KMS-11 (cell line): ENCODE measurements at regions not wholly inside any gene's neighbourhood (a gene's known extent, or its start where the extent isn't known, plus 50 kb on each side); places are given as distances from the start of the nearest gene placed in this dataset.
"Not testable (repeated sequence)": the region's sequence is repeated elsewhere in the genome, so short reads cannot be mapped to it uniquely, and the experiment has no call there.

Experiments used
- H2AFZ ChIP-seq: fragments of 200-600 bp; sonication (generic); 2 replicates; pipeline ENCODE4 v1.6.1; 2016; ENCODE audit warnings: antibody characterized with exemption, mixed run types, low read depth
- H3K27ac ChIP-seq: fragments of 200-600 bp; sonication (generic); 2 replicates; pipeline ENCODE4 v1.6.1; 2016; ENCODE audit warnings: mild to moderate bottlenecking, mixed run types
- H3K27me3 ChIP-seq: fragments of 200-600 bp; sonication (generic); 2 replicates; pipeline ENCODE4 v1.6.1; 2017; ENCODE audit warnings: mild to moderate bottlenecking, low read depth, mixed run types, moderate library complexity; ENCODE audit not compliant: insufficient read depth
- H3K36me3 ChIP-seq: fragments of 200-600 bp; sonication (generic); 2 replicates; pipeline ENCODE4 v1.6.1; 2017; ENCODE audit warnings: mild to moderate bottlenecking, mixed run types; ENCODE audit not compliant: insufficient read depth
- H3K4me1 ChIP-seq: fragments of 200-600 bp; sonication (generic); 2 replicates; pipeline ENCODE4 v1.6.1; 2016; ENCODE audit warnings: mild to moderate bottlenecking, low read depth, mixed run types; ENCODE audit not compliant: poor library complexity, severe bottlenecking
- H3K4me2 ChIP-seq: fragments of 200-600 bp; sonication (generic); 2 replicates; pipeline ENCODE4 v1.7.0; 2016; ENCODE audit warnings: mild to moderate bottlenecking, mixed run types
- H3K4me3 ChIP-seq: fragments of 200-600 bp; sonication (generic); IDR thresholded peaks from 2 replicates; pipeline ENCODE4 v1.6.1; 2017; ENCODE audit warnings: low read depth, low read length, mixed read lengths; ENCODE audit not compliant: insufficient read depth
- H3K79me2 ChIP-seq: fragments of 200-600 bp; sonication (generic); 2 replicates; pipeline ENCODE4 v1.6.1; 2016; ENCODE audit warnings: low read depth, mixed run types; ENCODE audit not compliant: insufficient read depth
- H3K9ac ChIP-seq: fragments of 200-600 bp; sonication (generic); 2 replicates; pipeline ENCODE4 v1.6.1; 2016; ENCODE audit warnings: mild to moderate bottlenecking, mixed run types
- H4K20me1 ChIP-seq: fragments of 200-600 bp; sonication (generic); 2 replicates; pipeline ENCODE4 v1.6.1; 2016; ENCODE audit warnings: mild to moderate bottlenecking, mixed run types; ENCODE audit not compliant: insufficient read depth
- CTCF ChIP-seq: fragments of 200-600 bp; sonication (generic); conservative IDR thresholded peaks from 2 replicates; pipeline ENCODE4 v1.6.1; 2017; ENCODE audit warnings: low read depth, mild to moderate bottlenecking, antibody characterized with exemption, low read length, moderate library complexity, mixed read lengths

GRCh38 chr11:122197066-122197987 lies 81.3 kb upstream of the BLID start:
- no peak for TF ChIP-seq CTCF
- Histone ChIP-seq H3K4me3 (no peak overlapping the region), H3K27ac (no peak overlapping the region), H2AFZ (no peak overlapping the region), H3K79me2 (no peaks in the 10 kb centered on the region), H3K4me1 (no peaks in the 10 kb centered on the region), H3K4me2 (no peak overlapping the region), H3K36me3 (no peaks in the 10 kb centered on the region), H4K20me1 (no peaks in the 10 kb centered on the region), H3K27me3 (no peaks in the 10 kb centered on the region), H3K9ac (no peak overlapping the region)

DNA sequence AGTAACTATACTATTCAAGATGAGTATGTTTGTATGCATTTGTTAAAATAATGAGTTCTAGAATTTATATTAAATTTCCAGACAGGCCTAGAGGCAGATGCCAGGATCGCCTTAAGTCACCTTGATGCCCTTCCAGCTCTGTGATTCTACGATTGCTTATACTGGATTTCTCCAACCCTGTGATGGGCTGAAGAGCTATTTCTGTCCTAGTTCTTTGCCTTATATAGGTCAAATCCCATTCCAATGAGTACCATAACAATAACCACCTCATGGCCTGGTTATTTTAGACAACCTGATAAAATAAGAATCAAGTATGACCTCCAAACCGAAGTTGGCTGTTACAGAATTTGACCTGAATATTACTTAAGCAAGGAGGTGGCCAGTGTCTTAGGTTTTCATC lies 79.8 kb upstream of the BLID start:
- no peaks in the 10 kb centered on the region for H3K36me3 ChIP-seq
- no peak overlapping the region for H3K4me3 ChIP-seq
- H3K27me3 ChIP-seq: no peaks in the 10 kb centered on the region
- no peak overlapping the region for H2AFZ ChIP-seq
- H3K79me2 ChIP-seq: no peaks in the 10 kb centered on the region
- H3K4me1 ChIP-seq: no peaks in the 10 kb centered on the region
- H4K20me1 ChIP-seq: no peaks in the 10 kb centered on the region
- no peak overlapping the region for H3K27ac ChIP-seq
- no peak overlapping the region for H3K4me2 ChIP-seq
- no peak overlapping the region for H3K9ac ChIP-seq
- no peak for TF ChIP-seq CTCF

GRCh38 chr11:122193881-122194480 lies 78.0 kb upstream of the BLID start:
- H3K4me2 ChIP-seq, H3K9ac ChIP-seq, H3K4me1 ChIP-seq: not testable (repeated sequence)

GRCh38 chr11:122193457-122193856 lies 77.4 kb upstream of the BLID start:
- no peaks in the 10 kb centered on the region for H3K79me2 ChIP-seq
- H3K9ac ChIP-seq: no peak overlapping the region
- no peak overlapping the region for H3K4me2 ChIP-seq

More at GRCh38 chr11:122193881-122194480, 78.0 kb upstream of the BLID start:
- not testable (repeated sequence) for H3K27ac ChIP-seq, H4K20me1 ChIP-seq, H3K27me3 ChIP-seq, H3K36me3 ChIP-seq, H2AFZ ChIP-seq, H3K4me3 ChIP-seq, H3K79me2 ChIP-seq

More at GRCh38 chr11:122193457-122193856, 77.4 kb upstream of the BLID start:
- Histone ChIP-seq H3K4me3 (no peak overlapping the region), H3K36me3 (no peaks in the 10 kb centered on the region), H3K4me1 (no peaks in the 10 kb centered on the region), H3K27me3 (no peaks in the 10 kb centered on the region), H4K20me1 (no peaks in the 10 kb centered on the region), H3K27ac (no peak overlapping the region), H2AFZ (no peak overlapping the region)
- TF ChIP-seq CTCF: no peak
